Tibial artery (tissue), 4 donors: ENCODE measurements at regions not wholly inside any gene's neighbourhood (a gene's known extent, or its start where the extent isn't known, plus 50 kb on each side); places are given as distances from the start of the nearest gene placed in this dataset.

Source experiments
- DNase-seq, 2 donors: peaks; one replicate each; pipeline ENCODE4 v3.0.0-alpha.2; 2019
- H3K27ac ChIP-seq, 2 donors: fragments of 200-600 bp; sonication (generic) in 1 of 2; 1 replicate in 1 of 2; 2 replicates in 1 of 2; pipeline ENCODE4 v1.5.1; 2018 to 2019; ENCODE audit warnings: mild to moderate bottlenecking in 1 of 2
- H3K27me3 ChIP-seq, 2 donors: fragments of 200-600 bp; sonication (generic) in 1 of 2; one replicate each; pipeline versions ENCODE4 v1.5.1 to v1.6.0; 2016 to 2019
- H3K36me3 ChIP-seq, 3 donors: fragments of 200-600 bp; sonication (generic) in 2 of 3; one replicate each; pipeline ENCODE4 v1.5.1; 2016 to 2019; ENCODE audit warnings: mild to moderate bottlenecking in 2 of 3
- H3K4me1 ChIP-seq, 4 donors: fragments of 200-600 bp; sonication (generic) in 2 of 4; 1 replicate in 3 of 4; 2 replicates in 1 of 4; pipeline ENCODE4 v1.5.1; 2016 to 2019
- H3K4me3 ChIP-seq, 2 donors: fragments of 200-600 bp; sonication (generic) in 1 of 2; 1 replicate in 1 of 2; 2 replicates in 1 of 2; pipeline ENCODE4 v1.5.1; 2018 to 2019; ENCODE audit warnings: mild to moderate bottlenecking in 2 of 2
- H3K9me3 ChIP-seq, 3 donors: fragments of 200-600 bp; sonication (generic) in 1 of 3; one replicate each; pipeline ENCODE4 v1.5.1; 2016 to 2019
- intact Hi-C: fragments of 100-400 bp; cut with DNase I; formaldehyde crosslinking; loops from one replicate; pipeline ENCODE4 v1.15.0; 2023; ENCODE audit warnings: low total_unique reads
- TF ChIP-seq, protein P1 (sequence below), 2 experiments: fragments of 200-600 bp in 1 of 2; fragments of 450-650 bp in 1 of 2; IDR thresholded peaks; one replicate each; pipeline ENCODE4 v1.5.1; 2017 to 2019; ENCODE audit warnings: antibody characterized with exemption in 2 of 2, mild to moderate bottlenecking in 1 of 2, moderate library complexity in 1 of 2

DNA sequence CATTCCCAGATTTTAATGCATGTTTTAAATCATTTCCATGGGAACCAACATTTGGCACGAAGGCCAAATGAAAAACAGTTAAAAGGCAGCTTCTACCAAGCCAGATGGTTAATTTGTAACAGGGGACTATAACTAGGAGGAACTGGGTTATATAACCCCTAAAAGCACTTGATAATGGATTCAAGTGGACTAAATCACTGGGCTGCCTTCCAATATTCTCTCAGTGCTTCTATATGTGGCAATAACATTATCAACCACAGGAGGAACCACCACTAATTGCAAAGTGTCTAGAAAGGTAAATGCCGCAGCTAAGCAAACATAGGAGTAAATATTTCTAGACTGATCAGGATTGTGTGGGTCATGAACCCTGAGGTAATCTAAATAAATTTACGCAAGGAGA lies 391.5 kb downstream of the UBE2NL start:
- no peak for DNase-seq
- intact Hi-C loops: no loop called here
- Histone ChIP-seq H3K4me3 (no peak overlapping the region), H3K4me1 (no peaks in the 10 kb centered on the region), H3K9me3 (no peaks in the 10 kb centered on the region), H3K27ac (no peak overlapping the region), H3K27me3 (no peaks in the 10 kb centered on the region), H3K36me3 (no peaks in the 10 kb centered on the region)
- TF ChIP-seq, protein P1, sequence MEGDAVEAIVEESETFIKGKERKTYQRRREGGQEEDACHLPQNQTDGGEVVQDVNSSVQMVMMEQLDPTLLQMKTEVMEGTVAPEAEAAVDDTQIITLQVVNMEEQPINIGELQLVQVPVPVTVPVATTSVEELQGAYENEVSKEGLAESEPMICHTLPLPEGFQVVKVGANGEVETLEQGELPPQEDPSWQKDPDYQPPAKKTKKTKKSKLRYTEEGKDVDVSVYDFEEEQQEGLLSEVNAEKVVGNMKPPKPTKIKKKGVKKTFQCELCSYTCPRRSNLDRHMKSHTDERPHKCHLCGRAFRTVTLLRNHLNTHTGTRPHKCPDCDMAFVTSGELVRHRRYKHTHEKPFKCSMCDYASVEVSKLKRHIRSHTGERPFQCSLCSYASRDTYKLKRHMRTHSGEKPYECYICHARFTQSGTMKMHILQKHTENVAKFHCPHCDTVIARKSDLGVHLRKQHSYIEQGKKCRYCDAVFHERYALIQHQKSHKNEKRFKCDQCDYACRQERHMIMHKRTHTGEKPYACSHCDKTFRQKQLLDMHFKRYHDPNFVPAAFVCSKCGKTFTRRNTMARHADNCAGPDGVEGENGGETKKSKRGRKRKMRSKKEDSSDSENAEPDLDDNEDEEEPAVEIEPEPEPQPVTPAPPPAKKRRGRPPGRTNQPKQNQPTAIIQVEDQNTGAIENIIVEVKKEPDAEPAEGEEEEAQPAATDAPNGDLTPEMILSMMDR (IDR thresholded peaks at IDR 0.05): no peak

DNA sequence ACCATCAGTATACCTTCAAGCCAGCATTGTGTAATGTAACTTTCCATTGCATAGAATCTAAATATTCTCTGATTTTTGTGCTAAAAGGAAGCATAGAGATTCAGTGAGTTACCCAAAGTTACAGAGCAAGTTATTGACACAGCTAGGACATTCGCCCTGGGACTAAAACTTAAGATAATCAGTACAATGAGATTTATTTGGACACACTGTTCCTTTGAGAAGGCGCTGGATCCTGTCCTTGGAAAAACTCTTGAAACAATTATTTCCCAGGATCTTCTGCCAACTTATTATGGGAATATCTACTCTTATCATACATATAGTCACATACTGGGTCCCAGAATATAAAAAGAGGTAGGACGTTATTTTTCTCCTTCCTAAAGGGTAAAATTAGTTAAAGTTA lies 392.0 kb downstream of the UBE2NL start:
- TF ChIP-seq, protein P1 (IDR thresholded peaks at IDR 0.05): no peak
- no peaks in the 10 kb centered on the region for H3K4me1 ChIP-seq
- DNase-seq: no peak
- H3K27me3 ChIP-seq: no peaks in the 10 kb centered on the region
- intact Hi-C loops: no loop called here
- H3K27ac ChIP-seq: no peak overlapping the region
- no peaks in the 10 kb centered on the region for H3K9me3 ChIP-seq
- H3K4me3 ChIP-seq: no peak overlapping the region
- no peaks in the 10 kb centered on the region for H3K36me3 ChIP-seq

DNA sequence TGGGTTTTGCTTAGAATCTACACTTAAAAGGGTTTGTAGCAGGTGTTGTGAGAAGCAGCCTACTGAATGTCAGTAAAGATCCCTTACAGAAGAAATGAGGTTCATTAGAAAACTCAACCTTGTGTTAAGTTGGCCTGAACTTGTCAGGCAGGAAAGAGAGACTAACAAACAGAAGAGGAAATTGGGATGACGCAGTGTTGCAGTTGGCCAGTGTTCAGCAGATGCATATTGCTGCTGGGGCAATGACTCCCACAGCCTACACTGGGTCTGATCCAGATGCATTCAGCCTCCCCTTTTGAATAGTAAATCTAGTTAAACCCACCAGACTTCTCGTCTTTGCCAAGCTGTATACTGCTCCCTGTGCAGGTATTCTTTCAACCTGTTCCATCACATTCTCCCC lies 409.4 kb downstream of the UBE2NL start:
- H3K27ac ChIP-seq: no peak overlapping the region
- no peaks in the 10 kb centered on the region for H3K36me3 ChIP-seq
- peaks cover 0 to 4% (median 0%) of the 10 kb centered on the region in 3 donors for H3K9me3 ChIP-seq
- H3K4me1 ChIP-seq: no peaks in the 10 kb centered on the region
- DNase-seq: no peak
- TF ChIP-seq, protein P1 (IDR thresholded peaks at IDR 0.05): no peak
- H3K27me3 ChIP-seq: no peaks in the 10 kb centered on the region
- intact Hi-C loops: no loop called here
- no peak overlapping the region for H3K4me3 ChIP-seq

DNA sequence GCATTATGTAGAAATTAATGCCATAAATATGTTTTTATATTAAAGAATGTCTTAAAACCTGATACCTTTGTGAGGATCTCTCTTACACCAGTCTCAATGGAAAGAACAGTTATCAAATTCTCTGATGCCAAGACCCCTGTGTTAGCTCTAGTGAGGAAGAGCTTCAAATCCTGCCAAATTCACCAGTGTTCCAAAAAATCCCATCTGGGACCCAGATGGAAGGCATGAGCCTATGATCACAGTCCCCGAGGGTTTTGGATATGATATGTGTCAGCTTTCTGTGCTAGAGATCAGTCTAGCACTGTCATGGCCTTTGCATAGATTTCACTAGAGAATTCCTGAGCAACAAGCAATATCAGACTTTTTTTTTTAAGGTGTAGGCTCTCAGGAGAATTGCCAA lies 412.1 kb downstream of the UBE2NL start:
- TF ChIP-seq, protein P1 (IDR thresholded peaks at IDR 0.05): no peak
- H3K27ac ChIP-seq: no peak overlapping the region
- no peak for DNase-seq
- H3K4me3 ChIP-seq: no peak overlapping the region
- no peaks in the 10 kb centered on the region for H3K27me3 ChIP-seq
- no peaks in the 10 kb centered on the region for H3K4me1 ChIP-seq
- no peaks in the 10 kb centered on the region for H3K36me3 ChIP-seq
- intact Hi-C loops: no loop called here
- no peaks in the 10 kb centered on the region for H3K9me3 ChIP-seq

DNA sequence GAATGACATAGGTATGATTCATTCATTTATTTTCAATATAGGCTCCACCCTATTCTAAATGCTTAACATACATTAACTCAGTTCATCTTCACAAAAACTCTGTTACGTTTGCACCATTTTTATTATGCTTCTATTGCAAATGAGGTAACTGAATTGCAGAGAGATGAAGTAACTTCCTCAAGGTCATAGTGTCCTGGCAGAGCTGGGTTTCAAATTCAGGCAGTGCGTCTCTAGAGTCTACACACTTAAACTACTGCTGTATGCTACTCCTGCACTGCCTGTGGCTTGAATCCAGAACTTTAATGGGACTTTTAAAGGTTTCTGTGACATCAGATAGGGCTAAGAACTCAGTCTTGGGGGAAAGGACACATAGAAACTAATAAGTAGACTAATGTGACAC lies 413.4 kb downstream of the UBE2NL start:
- Histone ChIP-seq H3K36me3 (no peaks in the 10 kb centered on the region), H3K27ac (no peak overlapping the region), H3K4me3 (no peak overlapping the region), H3K27me3 (no peaks in the 10 kb centered on the region), H3K9me3 (no peaks in the 10 kb centered on the region), H3K4me1 (no peaks in the 10 kb centered on the region)
- no peak for DNase-seq
- intact Hi-C loops: no loop called here
- TF ChIP-seq, protein P1 (IDR thresholded peaks at IDR 0.05): no peak

DNA sequence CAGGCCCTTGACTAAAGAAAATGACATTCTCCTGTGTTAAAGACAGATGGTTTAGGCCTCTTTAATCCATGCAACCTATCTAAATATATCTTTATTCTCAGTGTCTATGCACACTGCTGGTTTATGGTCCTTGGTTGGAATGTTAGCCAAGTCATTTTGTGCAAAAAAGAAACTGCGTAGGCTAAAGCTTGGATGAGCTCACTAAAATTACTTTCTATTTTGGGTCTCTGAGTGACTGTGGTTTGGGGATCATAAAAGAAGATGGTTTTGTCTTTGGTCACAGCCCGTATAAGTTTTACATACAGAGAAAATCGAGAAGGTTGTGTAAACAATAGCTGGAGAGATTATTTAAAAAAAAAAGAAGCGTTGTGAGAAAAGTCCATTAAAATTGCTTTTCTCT lies 443.6 kb downstream of the UBE2NL start:
- intact Hi-C loops: no loop called here
- Histone ChIP-seq H3K4me3 (no peak overlapping the region), H3K27me3 (no peaks in the 10 kb centered on the region), H3K4me1 (no peaks in the 10 kb centered on the region), H3K36me3 (no peaks in the 10 kb centered on the region), H3K27ac (no peak overlapping the region), H3K9me3 (no peaks in the 10 kb centered on the region)
- DNase-seq: no peak
- TF ChIP-seq, protein P1 (IDR thresholded peaks at IDR 0.05): no peak
